Panc1 (cell line): ENCODE measurements at regions not wholly inside any gene's neighbourhood (a gene's known extent, or its start where the extent isn't known, plus 50 kb on each side); places are given as distances from the start of the nearest gene placed in this dataset.

ENCODE experiments used
- ATAC-seq: fragments of 200-7000 bp; cut with Tn5 transposase; 2 replicates; pipeline ENCODE4 v1.9.1; 2020; ENCODE audit warnings: mild to moderate bottlenecking, moderate library complexity
- BruUV-seq: library from RNA; stranded (reverse); fragments of 400-500 nt; replicated peaks from 2 replicates; lab custom pipeline; 2021; lab: Mats Ljungman, UMichigan
- CTCF ChIA-PET: fragments of 300-600 bp; sonication (Branson Sonifier 250); formaldehyde crosslinking; loops from one replicate; lab custom pipeline; 2022; ENCODE audit warnings: antibody characterized with exemption; lab: Charles Lee
- POLR2A ChIA-PET: fragments of 300-600 bp; sonication (Branson Sonifier 250); formaldehyde crosslinking; loops from one replicate; lab custom pipeline; 2022; ENCODE audit warnings: antibody characterized with exemption; lab: Charles Lee
- DNase-seq: peaks from one replicate; pipeline ENCODE4 v3.0.0-alpha.2; 2010; ENCODE audit warnings: low read depth, low spot score
- H3K27ac ChIP-seq: 2 replicates; pipeline ENCODE4 v1.5.1; 2011; ENCODE audit warnings: mild to moderate bottlenecking, low read length, inconsistent platforms
- H3K27me3 ChIP-seq: fragments of 200-500 bp; sonication (Bioruptor generic); 2 replicates; pipeline ENCODE4 v1.6.0; 2014; ENCODE audit warnings: low read length, inconsistent platforms; ENCODE audit not compliant: control insufficient read depth, insufficient read depth
- H3K36me3 ChIP-seq: fragments of 200-500 bp; sonication (Bioruptor generic); 2 replicates; pipeline ENCODE4 v1.5.1; 2014; ENCODE audit warnings: inconsistent platforms, mild to moderate bottlenecking, low read length, moderate library complexity; ENCODE audit not compliant: control insufficient read depth, insufficient read depth
- H3K4me1 ChIP-seq: 2 replicates; pipeline ENCODE4 v1.5.1; 2011; ENCODE audit warnings: inconsistent platforms, mild to moderate bottlenecking, low read length, moderate library complexity; ENCODE audit not compliant: control insufficient read depth, insufficient read depth
- H3K4me3 ChIP-seq, 2 experiments: 2 replicates each; pipeline ENCODE4 v1.5.1; 2011 to 2012; ENCODE audit warnings: low read depth in 2 of 2, low read length in 2 of 2, mild to moderate bottlenecking in 2 of 2, inconsistent platforms in 1 of 2, moderate library complexity in 1 of 2
- H3K9me3 ChIP-seq: fragments of 200-500 bp; sonication (Bioruptor generic); 2 replicates; pipeline ENCODE4 v1.5.1; 2014; ENCODE audit warnings: low read depth, mild to moderate bottlenecking, inconsistent platforms, low read length, moderate library complexity; ENCODE audit not compliant: control insufficient read depth, insufficient read depth
- CTCF ChIP-seq: fragments of 450-650 bp; IDR thresholded peaks from 2 replicates; pipeline ENCODE4 v1.5.1; 2017; ENCODE audit warnings: mild to moderate bottlenecking
- POLR2AphosphoS5 ChIP-seq: IDR thresholded peaks from 2 replicates; pipeline ENCODE4 v1.6.1; 2012; ENCODE audit warnings: mild to moderate bottlenecking, low read depth, low read length, moderate library complexity
- SIN3A ChIP-seq: IDR thresholded peaks from 2 replicates; pipeline ENCODE4 v1.6.1; 2012; ENCODE audit warnings: low read depth, mild to moderate bottlenecking, low read length, moderate library complexity, borderline replicate concordance; ENCODE audit not compliant: insufficient read depth
- TCF7L2 ChIP-seq: IDR thresholded peaks from 2 replicates; pipeline ENCODE4 v1.6.1; 2011; ENCODE audit warnings: mild to moderate bottlenecking, low read depth, low read length, inconsistent platforms
- in situ Hi-C: cut with HindIII; loops from 2 replicates; pipeline ENCODE4 v1.10.0; 2016; ENCODE audit warnings: low sequenced_read_pairs, low pct_unique_long_range_greater_than_20kb
- intact Hi-C: fragments of 100-400 bp; cut with micrococcal nuclease; formaldehyde crosslinking; loops from one replicate; pipeline ENCODE4 v1.10.0; 2022; ENCODE audit not compliant: unreplicated experiment
- TF ChIP-seq, protein P1 (sequence below), 2 experiments: IDR thresholded peaks; 2 replicates each; pipeline ENCODE4 v1.6.1; 2011 to 2012; ENCODE audit warnings: low read depth in 2 of 2, control low read depth in 1 of 2, low read length in 1 of 2, mild to moderate bottlenecking in 1 of 2, moderate library complexity in 1 of 2; ENCODE audit not compliant: insufficient read depth in 1 of 2

GRCh38 chr5:165805756-165806155, 2300.3 kb downstream of the MAT2B start:
- ChIA-PET CTCF (no interaction called here), POLR2A (no interaction called here)
- no peak overlapping the region for H3K27ac ChIP-seq
- BruUV-seq = no TSS peak
- no peak overlapping the region for H3K4me3 ChIP-seq
- in situ Hi-C loops (no loop called here), intact Hi-C loops (no loop called here)
- H3K9me3 ChIP-seq = no peaks in the 10 kb centered on the region
- DNase-seq = no peak
- H3K36me3 ChIP-seq = no peaks in the 10 kb centered on the region
- no peaks in the 10 kb centered on the region for H3K4me1 ChIP-seq
- no peaks in the 10 kb centered on the region for H3K27me3 ChIP-seq
- TF ChIP-seq, protein P1, sequence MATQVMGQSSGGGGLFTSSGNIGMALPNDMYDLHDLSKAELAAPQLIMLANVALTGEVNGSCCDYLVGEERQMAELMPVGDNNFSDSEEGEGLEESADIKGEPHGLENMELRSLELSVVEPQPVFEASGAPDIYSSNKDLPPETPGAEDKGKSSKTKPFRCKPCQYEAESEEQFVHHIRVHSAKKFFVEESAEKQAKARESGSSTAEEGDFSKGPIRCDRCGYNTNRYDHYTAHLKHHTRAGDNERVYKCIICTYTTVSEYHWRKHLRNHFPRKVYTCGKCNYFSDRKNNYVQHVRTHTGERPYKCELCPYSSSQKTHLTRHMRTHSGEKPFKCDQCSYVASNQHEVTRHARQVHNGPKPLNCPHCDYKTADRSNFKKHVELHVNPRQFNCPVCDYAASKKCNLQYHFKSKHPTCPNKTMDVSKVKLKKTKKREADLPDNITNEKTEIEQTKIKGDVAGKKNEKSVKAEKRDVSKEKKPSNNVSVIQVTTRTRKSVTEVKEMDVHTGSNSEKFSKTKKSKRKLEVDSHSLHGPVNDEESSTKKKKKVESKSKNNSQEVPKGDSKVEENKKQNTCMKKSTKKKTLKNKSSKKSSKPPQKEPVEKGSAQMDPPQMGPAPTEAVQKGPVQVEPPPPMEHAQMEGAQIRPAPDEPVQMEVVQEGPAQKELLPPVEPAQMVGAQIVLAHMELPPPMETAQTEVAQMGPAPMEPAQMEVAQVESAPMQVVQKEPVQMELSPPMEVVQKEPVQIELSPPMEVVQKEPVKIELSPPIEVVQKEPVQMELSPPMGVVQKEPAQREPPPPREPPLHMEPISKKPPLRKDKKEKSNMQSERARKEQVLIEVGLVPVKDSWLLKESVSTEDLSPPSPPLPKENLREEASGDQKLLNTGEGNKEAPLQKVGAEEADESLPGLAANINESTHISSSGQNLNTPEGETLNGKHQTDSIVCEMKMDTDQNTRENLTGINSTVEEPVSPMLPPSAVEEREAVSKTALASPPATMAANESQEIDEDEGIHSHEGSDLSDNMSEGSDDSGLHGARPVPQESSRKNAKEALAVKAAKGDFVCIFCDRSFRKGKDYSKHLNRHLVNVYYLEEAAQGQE (IDR thresholded peaks at IDR 0.05; ENCODE audit: insufficient read depth in 1 of 2, low read depth in 2 of 2, low read length in 1 of 2) = no peak
- no peak for TF ChIP-seq TCF7L2
- TF ChIP-seq SIN3A = no peak
- TF ChIP-seq CTCF = no peak
- no peak for TF ChIP-seq POLR2AphosphoS5
- ATAC-seq = no peak

DNA sequence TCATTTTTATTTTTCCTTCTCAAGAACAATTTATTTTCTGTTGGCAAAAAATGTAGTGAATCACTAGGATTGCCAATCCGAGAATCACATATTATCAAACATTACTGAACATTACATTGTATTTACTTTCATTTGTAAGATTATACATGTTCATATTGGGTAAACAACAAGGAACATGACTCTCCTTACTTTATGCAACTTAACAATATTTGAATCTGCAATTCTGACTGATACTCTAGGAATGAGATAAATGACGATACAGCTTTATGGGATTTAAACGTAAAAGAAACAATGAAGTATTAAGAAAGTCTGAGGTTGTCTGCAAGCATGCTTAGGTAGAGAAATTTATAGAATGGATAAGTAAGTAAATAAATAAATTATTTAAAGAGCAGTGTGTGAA, 2302.9 kb downstream of the MAT2B start:
- POLR2A ChIA-PET = no interaction called here
- Histone ChIP-seq H3K27ac (no peak overlapping the region), H3K9me3 (no peaks in the 10 kb centered on the region), H3K4me3 (no peak overlapping the region), H3K27me3 (no peaks in the 10 kb centered on the region), H3K36me3 (no peaks in the 10 kb centered on the region), H3K4me1 (no peaks in the 10 kb centered on the region)
- TF ChIP-seq CTCF (no peak), SIN3A (no peak), POLR2AphosphoS5 (no peak), TCF7L2 (no peak)
- TF ChIP-seq, protein P1 (IDR thresholded peaks at IDR 0.05; ENCODE audit: insufficient read depth in 1 of 2, low read depth in 2 of 2, low read length in 1 of 2) = no peak
- in situ Hi-C loops = no loop called here
- no peak for ATAC-seq
- CTCF ChIA-PET = no interaction called here
- no peak for DNase-seq
- no TSS peak for BruUV-seq
- intact Hi-C loops = no loop called here
